IMR-90 (cell line): ENCODE measurements at regions not wholly inside any gene's neighbourhood (a gene's known extent, or its start where the extent isn't known, plus 50 kb on each side); places are given as distances from the start of the nearest gene placed in this dataset.

Experiments used
- ATAC-seq: fragments of 200-7000 bp; cut with Tn5 transposase; 2 replicates; pipeline ENCODE4 v1.9.1; 2020; ENCODE audit warnings: low read depth, mild to moderate bottlenecking, moderate library complexity
- BruUV-seq: library from RNA; stranded (reverse); fragments of 400-500 nt; replicated peaks from 2 replicates; lab custom pipeline; 2021; lab: Mats Ljungman, UMichigan
- CTCF ChIA-PET: fragments of 300-600 bp; formaldehyde crosslinking; extraction: SDS; loops from one replicate; lab custom pipeline; 2021; ENCODE audit warnings: antibody characterized with exemption; lab: Yijun Ruan, JAX
- POLR2A ChIA-PET: fragments of 300-600 bp; sonication (Branson Sonifier 250); formaldehyde crosslinking; loops from one replicate; lab custom pipeline; 2022; ENCODE audit warnings: antibody characterized with exemption; ENCODE audit not compliant: unreplicated experiment; lab: Charles Lee
- DNase-seq: peaks from one replicate; pipeline ENCODE4 v3.0.0; 2013
- H2AFZ ChIP-seq: replicated peaks from 2 replicates; pipeline ENCODE3; 2013; ENCODE audit warnings: low read length, mild to moderate bottlenecking; ENCODE audit not compliant: poor library complexity
- H2AK5ac ChIP-seq: 2 replicates; pipeline ENCODE4 v1.6.1; 2013; ENCODE audit warnings: low read depth, low read length, inconsistent platforms
- H2AK9ac ChIP-seq: replicated peaks from 2 replicates; pipeline ENCODE3; 2013; ENCODE audit warnings: mild to moderate bottlenecking, low read depth, low read length, moderate library complexity; ENCODE audit not compliant: poor library complexity
- H2BK120ac ChIP-seq: 2 replicates; pipeline ENCODE4 v1.6.1; 2013; ENCODE audit warnings: low read depth, low read length, inconsistent platforms
- H2BK15ac ChIP-seq: 3 replicates; pipeline ENCODE4 v1.6.1; 2013; ENCODE audit warnings: low read depth, low read length, inconsistent platforms
- H2BK20ac ChIP-seq: 2 replicates; pipeline ENCODE4 v1.6.1; 2013; ENCODE audit warnings: low read depth, mild to moderate bottlenecking, inconsistent platforms, low read length, moderate library complexity
- H2BK5ac ChIP-seq: 2 replicates; pipeline ENCODE4 v1.6.1; 2013; ENCODE audit warnings: mild to moderate bottlenecking, low read depth, low read length, inconsistent platforms; ENCODE audit not compliant: poor library complexity, severe bottlenecking
- H3K14ac ChIP-seq: replicated peaks from 2 replicates; pipeline ENCODE4 v1.6.1; 2013; ENCODE audit warnings: low read depth, low read length, inconsistent platforms
- H3K18ac ChIP-seq: 2 replicates; pipeline ENCODE4 v1.6.1; 2013; ENCODE audit warnings: low read depth, low read length, control low read depth
- H3K23ac ChIP-seq: 2 replicates; pipeline ENCODE4 v1.6.1; 2013; ENCODE audit warnings: low read depth, low read length, inconsistent platforms
- H3K27ac ChIP-seq: 2 replicates; pipeline ENCODE4 v1.5.1; 2013; ENCODE audit warnings: mild to moderate bottlenecking, control low read depth, low read length; ENCODE audit not compliant: insufficient read depth
- H3K27me3 ChIP-seq: 2 replicates; pipeline ENCODE4 v1.6.1; 2013; ENCODE audit warnings: low read length; ENCODE audit not compliant: control insufficient read depth, insufficient read depth
- H3K36me3 ChIP-seq: 2 replicates; pipeline ENCODE4 v1.6.1; 2013; ENCODE audit warnings: low read length, mixed read lengths; ENCODE audit not compliant: control insufficient read depth, insufficient read depth
- H3K4ac ChIP-seq: 2 replicates; pipeline ENCODE4 v1.6.1; 2013; ENCODE audit warnings: low read depth, low read length, inconsistent platforms
- H3K4me1 ChIP-seq: 2 replicates; pipeline ENCODE4 v1.6.1; 2013; ENCODE audit warnings: low read length, mixed read lengths; ENCODE audit not compliant: control insufficient read depth, insufficient read depth
- H3K4me2 ChIP-seq: 2 replicates; pipeline ENCODE4 v1.6.1; 2013; ENCODE audit warnings: low read depth, mild to moderate bottlenecking, control low read depth, low read length, moderate library complexity
- H3K4me3 ChIP-seq: 2 replicates; pipeline ENCODE4 v1.5.1; 2013; ENCODE audit warnings: low read depth, mild to moderate bottlenecking, control low read depth, low read length, moderate library complexity; ENCODE audit not compliant: insufficient read depth
- H3K56ac ChIP-seq: 2 replicates; pipeline ENCODE4 v1.6.1; 2013; ENCODE audit warnings: low read length, inconsistent platforms; ENCODE audit not compliant: insufficient read depth; ENCODE audit errors: extremely low read depth
- H3K79me1 ChIP-seq, 2 experiments: 2 replicates each; pipeline ENCODE4 v1.6.1; 2013; ENCODE audit warnings: low read length in 2 of 2, inconsistent platforms in 1 of 2, low read depth in 1 of 2
- H3K9ac ChIP-seq: 2 replicates; pipeline ENCODE4 v1.6.1; 2013; ENCODE audit warnings: low read depth, low read length, control low read depth
- H3K9me1 ChIP-seq: 2 replicates; pipeline ENCODE4 v1.6.1; 2013; ENCODE audit warnings: low read length, inconsistent platforms; ENCODE audit not compliant: insufficient read depth
- H3K9me3 ChIP-seq: 2 replicates; pipeline ENCODE4 v1.6.1; 2013; ENCODE audit warnings: low read length; ENCODE audit not compliant: control insufficient read depth, insufficient read depth
- H4K20me1 ChIP-seq: 2 replicates; pipeline ENCODE4 v1.6.1; 2013; ENCODE audit warnings: low read length, inconsistent platforms; ENCODE audit not compliant: insufficient read depth
- H4K5ac ChIP-seq: 2 replicates; pipeline ENCODE4 v1.6.1; 2013; ENCODE audit warnings: mild to moderate bottlenecking, low read depth, low read length, control low read depth
- H4K8ac ChIP-seq, 2 experiments: 2 replicates each; pipeline ENCODE4 v1.6.1; 2013; ENCODE audit warnings: low read depth in 2 of 2, low read length in 2 of 2, control low read depth in 1 of 2, inconsistent platforms in 1 of 2
- H4K91ac ChIP-seq: 2 replicates; pipeline ENCODE4 v1.6.1; 2013; ENCODE audit warnings: low read depth, low read length, inconsistent platforms; ENCODE audit not compliant: insufficient read depth
- MAFK ChIP-seq: IDR thresholded peaks from 2 replicates; pipeline ENCODE4 v1.6.1; 2012; ENCODE audit warnings: low read depth, low read length, improper control_type of control experiment
- NFE2L2 ChIP-seq: fragments of 150-350 bp; IDR thresholded peaks from 2 replicates; pipeline ENCODE4 v1.6.1; 2016; ENCODE audit warnings: low read depth, mild to moderate bottlenecking, low read length
- POLR2A ChIP-seq: IDR thresholded peaks from 2 replicates; pipeline ENCODE4 v1.6.1; 2012; ENCODE audit warnings: mild to moderate bottlenecking, low read depth, low read length
- RFX5 ChIP-seq: IDR thresholded peaks from 2 replicates; pipeline ENCODE4 v1.8.0; 2012; ENCODE audit warnings: low read depth, mild to moderate bottlenecking, low read length, moderate library complexity
- WGBS, 2 experiments: methylation state at CpG; one replicate each; pipeline versions ENCODE4 v1.1.5 to v1.1.7; 2013; ENCODE audit warnings: missing lambda C conversion rate in 2 of 2; ENCODE audit not compliant: insufficient read length in 1 of 2; ENCODE audit errors: extremely low coverage in 2 of 2; 5-methylcytosine and 5-hydroxymethylcytosine counted together
- dilution Hi-C: fragments of 300-500 bp; cut with HindIII; formaldehyde crosslinking; loops from one replicate; pipeline ENCODE4 v1.14.3; 2018; ENCODE audit warnings: low sequenced_read_pairs; ENCODE audit not compliant: unreplicated experiment
- in situ Hi-C: fragments of 300-500 bp; cut with MboI; formaldehyde crosslinking; loops from 3 replicates; pipeline ENCODE4 v1.14.3; 2019; ENCODE audit warnings: low sequenced_read_pairs, inconsistent platforms, mixed read lengths
- intact Hi-C: fragments of 100-400 bp; cut with micrococcal nuclease; formaldehyde crosslinking; loops from 2 replicates; pipeline ENCODE4 v1.10.0; 2022

DNA sequence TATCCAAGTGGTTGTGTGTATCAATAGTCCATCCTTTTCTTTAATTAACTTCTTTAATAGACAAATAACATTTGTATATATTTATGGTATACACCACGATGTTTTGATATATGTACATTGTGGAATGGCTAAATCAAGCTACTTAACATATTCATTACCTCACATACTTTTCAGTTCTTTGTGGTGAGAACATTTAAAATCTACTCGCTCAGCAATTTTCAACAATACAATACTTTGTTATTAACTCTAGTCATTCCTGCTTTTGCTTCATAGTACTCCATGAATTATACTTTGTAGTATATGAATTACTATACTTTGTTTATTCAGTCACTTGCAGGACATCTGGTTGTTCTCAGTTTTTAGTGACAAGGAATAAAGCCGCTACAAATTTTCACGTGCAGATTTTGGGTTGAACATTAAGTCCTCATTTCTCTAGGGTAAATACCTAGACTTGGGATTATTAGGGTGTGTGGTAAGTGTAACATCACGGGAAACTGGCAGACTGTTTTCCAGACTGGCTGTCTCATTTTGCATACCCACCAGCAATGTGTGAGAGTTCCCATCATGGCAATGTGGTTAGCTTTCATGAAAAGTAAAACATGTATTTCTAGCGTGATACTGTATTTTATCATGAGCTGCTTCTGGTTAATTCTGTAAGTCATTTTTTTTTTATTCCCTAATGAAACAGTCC, 354.4 kb upstream of the WWC1 start:
- no peaks in the 10 kb centered on the region for H3K36me3 ChIP-seq
- ATAC-seq (no peak), DNase-seq (no peak)
- dilution Hi-C loops (no loop called here), intact Hi-C loops (no loop called here), in situ Hi-C loops (no loop called here)
- no peak overlapping the region for H3K27ac ChIP-seq
- H3K14ac ChIP-seq, result no peak overlapping the region
- no peaks in the 10 kb centered on the region for H3K4me1 ChIP-seq
- H2AFZ ChIP-seq, result no peak overlapping the region
- no peak overlapping the region for H3K9ac ChIP-seq
- WGBS, 2 experiments, result no CpG with 5 or more reads among the region's 6 CpGs
- H3K4ac ChIP-seq, result no peak overlapping the region
- H4K20me1 ChIP-seq, result no peaks in the 10 kb centered on the region
- ChIA-PET POLR2A (no interaction called here), CTCF (interaction anchor here (0.6 kb wide), 1 partner anchor 62 kb away, joined by 4 read pairs; no protein-coding TSS in a partner anchor)
- H2BK120ac ChIP-seq, result no peak overlapping the region
- H3K79me1 ChIP-seq, result no peaks in the 10 kb centered on the region
- no peak overlapping the region for H3K4me2 ChIP-seq
- no TSS peak for BruUV-seq
- no peak overlapping the region for H3K18ac ChIP-seq
- H4K91ac ChIP-seq, result no peak overlapping the region
- H3K4me3 ChIP-seq, result no peak overlapping the region
- H3K56ac ChIP-seq, result no peak overlapping the region
- no peaks in the 10 kb centered on the region for H3K9me1 ChIP-seq
- H3K27me3 ChIP-seq, result no peaks in the 10 kb centered on the region
- no peaks in the 10 kb centered on the region for H3K9me3 ChIP-seq
- no peak overlapping the region for H2AK9ac ChIP-seq
- no peak overlapping the region for H2AK5ac ChIP-seq
- H3K23ac ChIP-seq, result no peak overlapping the region
- no peak overlapping the region for H2BK15ac ChIP-seq
- TF ChIP-seq MAFK, result peak; percentile 82
- no peak for TF ChIP-seq POLR2A
- TF ChIP-seq RFX5, result no peak
- no peak for TF ChIP-seq NFE2L2
- no peak overlapping the region for H2BK20ac ChIP-seq
- no peak overlapping the region for H4K5ac ChIP-seq
- H2BK5ac ChIP-seq, result no peak overlapping the region
- H4K8ac ChIP-seq, result no peak overlapping the region
